HG03060 (cell line): ENCODE measurements at regions not wholly inside any gene's neighbourhood (a gene's known extent, or its start where the extent isn't known, plus 50 kb on each side); places are given as distances from the start of the nearest gene placed in this dataset.
"Not testable (repeated sequence)": the region's sequence is repeated elsewhere in the genome, so short reads cannot be mapped to it uniquely, and the experiment has no call there.

Experiments
- ATAC-seq: cut with Tn5 transposase; IDR thresholded peaks from one replicate; pipeline ENCODE4 v1.9.1; 2021; ENCODE audit warnings: low read depth, moderate number of reproducible peaks; ENCODE audit not compliant: unreplicated experiment

- ATAC-seq, result no peak
These were observed 136.1 kb downstream of the MID1IP1 start for GRCh38 chrX:38937400-38937799.

- no peak for ATAC-seq
These were observed 136.7 kb downstream of the MID1IP1 start for GRCh38 chrX:38937926-38938325.

GRCh38 chrX:38939067-38939466, 137.8 kb downstream of the MID1IP1 start:
- no peak for ATAC-seq

- no peak for ATAC-seq
These were observed 139.3 kb downstream of the MID1IP1 start for GRCh38 chrX:38940547-38940946.

DNA sequence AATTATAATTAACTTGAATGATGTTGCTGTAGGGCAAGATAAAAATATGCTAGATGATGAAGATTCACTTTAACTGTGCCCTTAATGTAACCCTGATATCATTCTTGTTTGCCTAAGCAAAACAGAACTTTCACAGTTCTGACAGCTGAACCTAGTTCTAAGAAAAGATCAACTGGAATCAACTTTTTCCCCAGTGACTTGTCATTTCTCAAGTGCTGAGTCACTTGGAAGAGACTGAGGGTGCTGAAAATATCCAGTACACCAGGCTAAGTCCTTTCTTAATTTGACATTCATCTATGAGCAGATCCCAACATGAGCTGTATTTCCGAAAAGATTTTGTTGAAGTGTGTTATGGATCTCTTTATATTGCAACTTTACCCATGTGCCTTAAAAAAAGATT, 140.4 kb downstream of the MID1IP1 start:
- ATAC-seq, result no peak

DNA sequence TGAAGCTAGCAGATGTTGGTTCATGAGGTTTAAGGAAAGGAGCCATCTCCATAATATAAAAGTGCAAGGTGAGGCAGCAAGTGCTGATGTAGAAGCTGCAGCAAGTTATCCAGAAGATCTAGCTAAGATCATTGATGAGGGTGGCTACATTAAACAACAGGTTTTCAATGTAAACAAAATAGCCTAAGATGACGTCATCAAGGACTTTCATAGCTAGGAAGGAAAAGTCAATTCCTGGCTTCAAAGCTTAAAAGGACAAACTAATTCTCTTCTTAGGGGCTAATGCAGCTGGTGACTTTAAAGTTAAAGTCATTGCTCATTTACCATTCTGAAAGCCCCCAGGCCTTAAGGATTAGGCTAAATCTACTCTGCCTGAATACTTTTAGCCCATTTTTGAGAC, 141.9 kb downstream of the MID1IP1 start:
- no peak for ATAC-seq

DNA sequence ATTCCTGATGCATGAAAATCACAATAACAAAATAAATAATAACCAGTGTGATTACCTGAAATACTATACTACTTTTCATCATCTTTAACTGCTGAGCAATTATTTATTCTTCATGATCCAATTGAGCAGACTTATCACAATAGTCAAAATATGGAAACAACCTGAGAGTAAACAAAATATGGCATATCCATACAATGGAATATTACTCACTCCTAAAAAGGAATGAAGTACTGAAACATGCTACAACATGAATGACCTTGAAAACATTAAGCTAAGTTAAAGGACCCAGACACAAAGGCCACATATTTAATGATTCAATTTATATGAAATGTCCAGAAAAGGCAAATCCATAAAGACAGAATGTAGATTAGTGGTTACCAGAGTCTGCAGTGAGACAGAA, 146.8 kb downstream of the MID1IP1 start:
- ATAC-seq, result no peak

DNA sequence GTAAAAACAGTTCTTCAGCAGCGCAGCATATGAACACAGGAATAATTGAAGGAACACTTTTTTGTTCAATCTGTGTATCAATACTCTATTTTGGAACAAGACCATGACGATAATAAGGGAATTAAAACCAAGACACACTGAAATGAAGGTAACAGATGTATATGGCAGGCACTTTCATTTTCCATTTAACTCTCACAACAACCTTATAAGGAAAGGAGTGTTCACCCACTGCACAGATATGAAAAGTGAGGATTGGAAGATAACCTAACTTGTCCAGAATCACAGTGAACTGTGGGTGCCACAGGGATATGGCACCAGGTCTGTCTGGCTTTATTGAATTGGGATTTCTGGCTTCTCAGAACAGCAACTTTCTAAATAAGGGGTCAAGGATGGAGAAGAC, 153.3 kb downstream of the MID1IP1 start:
- ATAC-seq, result no peak

DNA sequence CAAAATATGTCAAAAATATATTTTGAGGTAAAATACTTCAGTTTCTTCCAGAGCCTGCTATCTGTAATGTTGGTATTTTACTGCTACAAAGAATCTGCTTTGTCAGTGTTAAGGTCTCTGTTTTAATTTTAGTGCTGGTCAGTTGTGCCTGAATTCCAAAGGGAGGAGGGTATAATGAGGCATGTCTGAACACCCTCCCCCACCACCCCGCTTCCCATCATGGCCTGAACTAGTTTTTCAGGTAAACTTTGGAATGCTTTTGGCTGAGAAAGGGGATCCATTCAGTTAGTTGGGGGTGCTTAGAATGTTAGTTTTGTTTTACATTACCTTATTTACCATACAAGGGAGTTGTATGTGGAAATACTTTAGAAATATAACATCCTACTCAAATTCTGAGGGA, 158.5 kb downstream of the MID1IP1 start:
- no peak for ATAC-seq

- ATAC-seq, result no peak
These were observed 158.9 kb downstream of the MID1IP1 start for GRCh38 chrX:38960137-38960536.

DNA sequence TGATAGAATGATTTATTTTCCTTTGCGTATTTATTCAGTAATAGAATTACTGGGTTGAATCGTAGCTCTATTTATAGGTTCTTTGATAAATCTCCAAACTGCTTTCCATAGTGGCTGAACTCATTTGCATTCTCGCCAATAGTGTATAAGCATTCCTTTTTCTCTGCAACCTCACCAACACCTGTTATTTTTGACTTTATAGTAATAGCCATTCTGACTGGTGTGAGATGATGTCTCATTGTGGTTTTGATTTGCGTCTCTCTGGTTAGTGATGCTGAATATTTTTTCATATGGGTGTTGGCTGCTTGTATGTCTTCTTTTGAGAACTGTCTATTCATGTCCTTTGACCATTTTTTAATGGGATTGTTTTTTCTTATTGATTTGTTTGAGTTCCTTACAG, 160.7 kb downstream of the MID1IP1 start:
- ATAC-seq, result no peak

- not testable (repeated sequence) for ATAC-seq
These were observed 162.0 kb downstream of the MID1IP1 start for GRCh38 chrX:38963244-38963643.

DNA sequence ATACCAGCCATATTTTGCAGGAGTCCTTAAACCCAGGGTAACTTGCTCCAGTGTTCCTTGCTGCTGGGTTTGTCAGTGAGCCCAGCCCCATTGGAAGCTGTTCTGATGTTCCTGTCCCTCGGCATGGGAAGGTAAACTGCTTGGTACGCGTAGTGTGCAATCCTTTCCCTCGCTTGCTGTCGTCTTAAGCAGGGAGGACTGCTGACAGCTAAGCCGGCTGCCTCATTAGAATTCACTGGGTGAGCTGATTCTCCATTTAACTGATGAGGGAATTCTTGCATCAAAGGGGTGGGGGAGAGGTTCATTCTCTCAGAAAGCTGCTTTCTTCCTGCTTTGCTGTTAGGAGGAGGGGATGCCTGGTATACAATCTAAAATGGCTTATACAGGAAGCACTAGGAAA, 164.6 kb downstream of the MID1IP1 start:
- no peak for ATAC-seq

- no peak for ATAC-seq
These were observed 167.3 kb downstream of the MID1IP1 start for GRCh38 chrX:38968344-38969216.

GRCh38 chrX:38970074-38970473, 168.8 kb downstream of the MID1IP1 start:
- ATAC-seq, result no peak

DNA sequence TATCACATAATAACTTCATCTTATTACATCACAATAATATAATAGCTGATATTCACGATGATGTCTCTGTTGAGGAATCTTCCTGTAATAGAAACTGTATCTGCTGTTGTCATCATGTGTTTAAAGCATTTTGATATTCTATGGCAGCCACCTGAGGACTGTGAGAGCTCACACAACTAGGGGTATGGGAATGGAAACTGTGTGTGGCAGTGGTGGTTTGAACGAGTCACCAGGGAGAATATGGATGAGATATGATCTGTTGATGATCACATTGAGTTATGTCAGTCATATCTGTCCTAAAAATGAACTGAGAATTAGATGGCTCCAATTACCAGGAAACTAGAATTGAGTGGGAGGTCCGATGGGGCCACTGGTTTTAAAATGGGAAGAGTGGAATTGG, 169.6 kb downstream of the MID1IP1 start:
- ATAC-seq, result no peak

GRCh38 chrX:38973322-38973721, 172.1 kb downstream of the MID1IP1 start:
- no peak for ATAC-seq

DNA sequence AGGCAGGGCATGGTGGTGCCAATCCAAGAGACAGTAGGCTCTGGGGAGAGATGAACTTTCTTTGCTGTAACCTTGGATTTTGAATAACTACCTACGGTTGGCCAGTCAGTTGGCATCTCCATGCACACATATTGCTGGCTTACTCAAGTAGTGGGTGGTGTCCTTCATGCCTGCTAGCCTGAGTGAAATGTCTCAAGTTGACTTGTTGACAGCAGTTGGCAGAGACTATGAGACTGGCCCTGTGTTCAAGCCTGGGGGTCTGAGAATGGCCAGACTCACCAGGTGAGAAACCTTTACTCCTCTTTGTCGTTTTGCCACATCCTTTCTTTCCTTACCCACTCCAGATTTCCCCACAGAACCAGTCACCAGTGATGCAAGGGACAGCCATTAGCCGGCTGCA, 173.3 kb downstream of the MID1IP1 start:
- no peak for ATAC-seq

DNA sequence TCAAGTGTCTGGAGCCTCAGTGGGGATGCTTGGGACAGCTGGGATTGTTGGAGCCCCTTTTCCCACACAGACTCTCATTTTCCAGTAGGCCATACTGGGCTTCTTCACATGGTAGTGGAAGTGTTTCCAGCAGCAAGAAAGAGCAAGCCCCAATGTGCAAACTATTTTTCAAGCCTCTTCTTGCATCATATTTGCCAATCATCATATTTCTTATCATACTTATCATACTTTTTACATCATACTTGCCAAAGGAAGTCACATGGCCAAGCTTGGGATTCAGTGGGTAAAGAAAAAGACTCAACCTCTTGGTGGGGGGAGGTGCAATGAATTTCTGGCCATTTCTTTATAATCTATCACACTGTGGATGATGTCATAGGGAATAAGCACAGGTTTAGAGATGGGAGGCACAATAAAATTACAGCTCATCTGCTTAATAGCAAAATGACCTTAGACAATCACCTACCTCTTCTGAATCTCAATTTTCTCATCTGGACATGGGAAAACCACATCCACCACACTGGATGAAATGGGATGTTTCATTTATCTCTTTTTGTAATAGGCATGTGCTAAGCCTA, 174.2 kb downstream of the MID1IP1 start:
- no peak for ATAC-seq

- ATAC-seq, result no peak
These were observed 181.1 kb downstream of the MID1IP1 start for GRCh38 chrX:38982370-38982769.

- ATAC-seq, result no peak
These were observed 181.6 kb downstream of the MID1IP1 start for GRCh38 chrX:38982843-38983242.

- no peak for ATAC-seq
These were observed 184.1 kb downstream of the MID1IP1 start for GRCh38 chrX:38985375-38985774.
